Hepatocyte (in vitro differentiated cells): ENCODE measurements at regions not wholly inside any gene's neighbourhood (a gene's known extent, or its start where the extent isn't known, plus 50 kb on each side); places are given as distances from the start of the nearest gene placed in this dataset.

ENCODE experiments used
- DNase-seq: peaks from one replicate; pipeline ENCODE4 v3.0.0-alpha.2; 2016; ENCODE audit warnings: low spot score
- H2AFZ ChIP-seq: fragments of 200-600 bp; sonication (generic); 2 replicates; pipeline ENCODE4 v1.6.0; 2016; ENCODE audit warnings: antibody characterized with exemption, mild to moderate bottlenecking
- H3K27ac ChIP-seq: fragments of 200-600 bp; sonication (generic); 2 replicates; pipeline ENCODE4 v1.5.1; 2016; ENCODE audit warnings: mild to moderate bottlenecking
- H3K27me3 ChIP-seq: fragments of 200-600 bp; sonication (generic); 2 replicates; pipeline ENCODE4 v1.6.1; 2016
- H3K36me3 ChIP-seq: fragments of 200-600 bp; sonication (generic); replicated peaks from 2 replicates; pipeline ENCODE4 v1.5.1; 2016; ENCODE audit warnings: low read depth; ENCODE audit not compliant: insufficient read depth
- H3K4me1 ChIP-seq: fragments of 200-600 bp; sonication (generic); 2 replicates; pipeline ENCODE4 v1.5.1; 2016; ENCODE audit warnings: mild to moderate bottlenecking, moderate library complexity; ENCODE audit not compliant: insufficient read depth
- H3K4me2 ChIP-seq: fragments of 200-600 bp; sonication (generic); 2 replicates; pipeline ENCODE4 v1.6.0; 2016
- H3K4me3 ChIP-seq: fragments of 200-600 bp; sonication (generic); 2 replicates; pipeline ENCODE4 v1.5.1; 2016; ENCODE audit warnings: mild to moderate bottlenecking
- H3K79me2 ChIP-seq: fragments of 200-600 bp; sonication (generic); 2 replicates; pipeline ENCODE4 v1.6.0; 2017; ENCODE audit warnings: mild to moderate bottlenecking
- H3K9me2 ChIP-seq: fragments of 200-600 bp; sonication (generic); replicated peaks from 2 replicates; pipeline ENCODE4 v1.6.0; 2017; ENCODE audit warnings: mild to moderate bottlenecking; ENCODE audit not compliant: insufficient read depth
- H3K9me3 ChIP-seq: fragments of 200-600 bp; sonication (generic); 2 replicates; pipeline ENCODE4 v1.5.1; 2016; ENCODE audit warnings: low read depth, mild to moderate bottlenecking
- H4K20me1 ChIP-seq: fragments of 200-600 bp; sonication (generic); 2 replicates; pipeline ENCODE4 v1.6.0; 2016; ENCODE audit warnings: mild to moderate bottlenecking; ENCODE audit not compliant: insufficient read depth, poor library complexity, severe bottlenecking
- CTCF ChIP-seq: fragments of 200-600 bp; sonication (generic); IDR thresholded peaks from 2 replicates; pipeline ENCODE4 v1.5.1; 2016; ENCODE audit warnings: antibody characterized with exemption, mild to moderate bottlenecking; ENCODE audit not compliant: poor library complexity
- EZH2 ChIP-seq: fragments of 200-600 bp; sonication (generic); IDR thresholded peaks from 2 replicates; pipeline ENCODE4 v1.6.1; 2016; ENCODE audit warnings: antibody characterized with exemption, mild to moderate bottlenecking, borderline replicate concordance
- EZH2phosphoT487 ChIP-seq: fragments of 200-600 bp; sonication (generic); IDR thresholded peaks from one replicate; pipeline ENCODE4 v1.6.1; 2018; ENCODE audit warnings: antibody characterized with exemption, mild to moderate bottlenecking, low read depth, moderate library complexity; ENCODE audit not compliant: unreplicated experiment, severe bottlenecking
- WGBS: methylation state at CpG from one replicate; pipeline ENCODE4 v1.1.6; 2016; ENCODE audit warnings: low lambda C conversion rate; ENCODE audit errors: missing lambda C conversion rate; 5-methylcytosine and 5-hydroxymethylcytosine counted together

- H3K79me2 ChIP-seq = no peaks in the 10 kb centered on the region
- no peak for DNase-seq
- H3K27me3 ChIP-seq = no peaks in the 10 kb centered on the region
- no peak overlapping the region for H3K27ac ChIP-seq
- TF ChIP-seq EZH2 = no peak
- no peak for TF ChIP-seq CTCF
- no peak for TF ChIP-seq EZH2phosphoT487
- H3K9me3 ChIP-seq = no peaks in the 10 kb centered on the region
- peaks cover 9% of the 10 kb centered on the region for H3K4me1 ChIP-seq
- no peak overlapping the region for H2AFZ ChIP-seq
- 98% methylated on average over 2 of the region's 2 CpGs for WGBS
- H3K4me2 ChIP-seq = no peak overlapping the region
- no peaks in the 10 kb centered on the region for H4K20me1 ChIP-seq
- H3K36me3 ChIP-seq = no peaks in the 10 kb centered on the region
- no peaks in the 10 kb centered on the region for H3K9me2 ChIP-seq
- H3K4me3 ChIP-seq = no peak overlapping the region
These were observed 50.7 kb upstream of the INSYN1 start for GRCh38 chr15:73803806-73804205.

- H3K9me3 ChIP-seq = no peaks in the 10 kb centered on the region
- no peaks in the 10 kb centered on the region for H4K20me1 ChIP-seq
- H3K9me2 ChIP-seq = no peaks in the 10 kb centered on the region
- H3K36me3 ChIP-seq = no peaks in the 10 kb centered on the region
- no peak overlapping the region for H3K4me2 ChIP-seq
- H2AFZ ChIP-seq = no peak overlapping the region
- WGBS = 93% methylated on average over 9 of the region's 9 CpGs
- TF ChIP-seq EZH2phosphoT487 (no peak), EZH2 (no peak), CTCF (no peak)
- H3K79me2 ChIP-seq = no peaks in the 10 kb centered on the region
- H3K27ac ChIP-seq = no peak overlapping the region
- no peak overlapping the region for H3K4me3 ChIP-seq
- no peaks in the 10 kb centered on the region for H3K27me3 ChIP-seq
- no peak for DNase-seq
- peaks cover 4% of the 10 kb centered on the region for H3K4me1 ChIP-seq
These were observed 52.4 kb upstream of the INSYN1 start for GRCh38 chr15:73805504-73806089.

GRCh38 chr15:73806698-73807483, 53.7 kb upstream of the INSYN1 start:
- Histone ChIP-seq H3K36me3 (no peaks in the 10 kb centered on the region), H2AFZ (no peak overlapping the region), H3K4me2 (no peak overlapping the region), H3K4me1 (no peaks in the 10 kb centered on the region), H3K27ac (no peak overlapping the region), H3K27me3 (no peaks in the 10 kb centered on the region), H3K9me3 (no peaks in the 10 kb centered on the region), H3K9me2 (no peaks in the 10 kb centered on the region), H3K79me2 (no peaks in the 10 kb centered on the region), H3K4me3 (no peak overlapping the region), H4K20me1 (no peaks in the 10 kb centered on the region)
- no peak for TF ChIP-seq EZH2
- WGBS = 67% methylated on average over 12 of the region's 12 CpGs
- DNase-seq = no peak

- H2AFZ ChIP-seq = no peak overlapping the region
- H3K79me2 ChIP-seq = no peaks in the 10 kb centered on the region
- no peaks in the 10 kb centered on the region for H3K27me3 ChIP-seq
- no peak overlapping the region for H3K4me3 ChIP-seq
- no peak overlapping the region for H3K27ac ChIP-seq
- no peaks in the 10 kb centered on the region for H3K4me1 ChIP-seq
- no peaks in the 10 kb centered on the region for H4K20me1 ChIP-seq
- H3K36me3 ChIP-seq = no peaks in the 10 kb centered on the region
- H3K9me3 ChIP-seq = no peaks in the 10 kb centered on the region
- DNase-seq = no peak
- no peaks in the 10 kb centered on the region for H3K9me2 ChIP-seq
- WGBS = 74% methylated on average over 4 of the region's 4 CpGs
- H3K4me2 ChIP-seq = no peak overlapping the region
- TF ChIP-seq CTCF (no peak), EZH2 (no peak), EZH2phosphoT487 (no peak)
These were observed 54.7 kb upstream of the INSYN1 start for GRCh38 chr15:73807865-73808264.
